Mesendoderm (in vitro differentiated cells): ENCODE measurements at regions not wholly inside any gene's neighbourhood (a gene's known extent, or its start where the extent isn't known, plus 50 kb on each side); places are given as distances from the start of the nearest gene placed in this dataset.
A peak's percentile ranks its signal among the peaks of the same experiment; 100 is the strongest.

Source experiments
- DNase-seq: peaks from one replicate; pipeline ENCODE4 v3.0.0; 2013
- H2AK5ac ChIP-seq: 2 replicates; pipeline ENCODE4 v1.6.1; 2013; ENCODE audit warnings: low read length, inconsistent platforms
- H2BK120ac ChIP-seq: 2 replicates; pipeline ENCODE4 v1.6.1; 2013; ENCODE audit warnings: low read depth, mild to moderate bottlenecking, low read length, moderate library complexity, mixed read lengths
- H2BK15ac ChIP-seq: replicated peaks from 2 replicates; pipeline ENCODE4 v1.6.1; 2013; ENCODE audit warnings: low read depth, mild to moderate bottlenecking, moderate library complexity
- H2BK5ac ChIP-seq: 2 replicates; pipeline ENCODE4 v1.6.1; 2013; ENCODE audit warnings: low read length, inconsistent platforms
- H3K18ac ChIP-seq: 2 replicates; pipeline ENCODE4 v1.6.1; 2013; ENCODE audit warnings: mild to moderate bottlenecking, low read length, mixed read lengths
- H3K23ac ChIP-seq: one replicate; pipeline ENCODE4 v1.6.1; 2013; ENCODE audit warnings: low read length
- H3K27ac ChIP-seq: 2 replicates; pipeline ENCODE4 v1.5.1; 2013; ENCODE audit warnings: low read depth, mild to moderate bottlenecking, inconsistent platforms, low read length, moderate library complexity
- H3K27me3 ChIP-seq: 2 replicates; pipeline ENCODE4 v1.6.1; 2013; ENCODE audit warnings: low read length, control low read depth, mild to moderate bottlenecking, inconsistent platforms; ENCODE audit not compliant: insufficient read depth, poor library complexity
- H3K36me3 ChIP-seq: 2 replicates; pipeline ENCODE4 v1.6.1; 2013; ENCODE audit warnings: low read length, inconsistent platforms; ENCODE audit not compliant: control insufficient read depth, insufficient read depth
- H3K4ac ChIP-seq: one replicate; pipeline ENCODE4 v1.6.1; 2013; ENCODE audit warnings: low read depth, mild to moderate bottlenecking, low read length, moderate library complexity
- H3K4me1 ChIP-seq: 2 replicates; pipeline ENCODE4 v1.6.1; 2013; ENCODE audit warnings: low read depth, low read length, inconsistent platforms; ENCODE audit not compliant: control insufficient read depth
- H3K4me2 ChIP-seq: 2 replicates; pipeline ENCODE4 v1.6.1; 2013; ENCODE audit warnings: low read length
- H3K4me3 ChIP-seq: 2 replicates; pipeline ENCODE4 v1.5.1; 2013; ENCODE audit warnings: mild to moderate bottlenecking, low read length
- H3K56ac ChIP-seq: one replicate; pipeline ENCODE4 v1.6.1; 2013; ENCODE audit warnings: low read length
- H3K79me1 ChIP-seq: 2 replicates; pipeline ENCODE4 v1.6.1; 2013; ENCODE audit warnings: low read length, inconsistent platforms
- H3K79me2 ChIP-seq: 2 replicates; pipeline ENCODE4 v1.6.1; 2013; ENCODE audit warnings: mild to moderate bottlenecking, low read length; ENCODE audit not compliant: control insufficient read depth, insufficient read depth
- H3K9ac ChIP-seq: 2 replicates; pipeline ENCODE4 v1.6.1; 2013; ENCODE audit warnings: low read length, inconsistent platforms
- H4K5ac ChIP-seq: one replicate; pipeline ENCODE4 v1.6.1; 2013; ENCODE audit warnings: low read length
- H4K8ac ChIP-seq: one replicate; pipeline ENCODE4 v1.6.1; 2013; ENCODE audit warnings: low read depth, mild to moderate bottlenecking, control low read depth, low read length, moderate library complexity
- WGBS: extraction: QIAGEN DNeasy Blood & Tissue Kit; methylation state at CpG from one replicate; pipeline ENCODE4 v1.1.7; 2013; ENCODE audit warnings: low lambda C conversion rate, missing lambda C conversion rate; ENCODE audit not compliant: insufficient coverage; ENCODE audit errors: extremely low coverage; 5-methylcytosine and 5-hydroxymethylcytosine counted together

DNA sequence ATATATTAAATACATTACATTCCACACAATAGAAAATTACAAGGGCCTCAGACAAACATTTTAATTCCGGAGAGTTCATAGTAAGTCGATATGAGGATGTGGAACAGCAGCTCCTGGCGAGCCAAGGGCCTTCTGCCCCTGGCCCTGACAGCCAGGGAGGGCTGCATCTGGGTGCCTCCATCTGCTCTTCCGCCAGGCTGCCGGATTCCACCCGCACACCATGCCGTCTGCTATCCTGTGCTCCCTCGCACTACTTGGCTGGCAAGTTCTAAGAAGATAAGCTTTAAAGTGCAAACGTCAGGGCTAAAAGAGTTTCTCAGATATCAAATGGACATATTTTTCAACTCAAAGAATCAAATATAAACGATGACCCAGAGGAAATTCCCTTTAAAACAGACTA lies 656.3 kb upstream of the NOX3 start:
- Histone ChIP-seq H2AK5ac (no peak overlapping the region), H3K27ac (no peak overlapping the region), H3K27me3 (no peaks in the 10 kb centered on the region), H4K5ac (no peak overlapping the region), H2BK15ac (no peak overlapping the region), H3K79me1 (no peaks in the 10 kb centered on the region), H3K18ac (no peak overlapping the region), H2BK5ac (no peak overlapping the region), H2BK120ac (no peak overlapping the region), H3K9ac (no peak overlapping the region), H3K4me3 (no peak overlapping the region), H3K56ac (no peak overlapping the region), H3K23ac (no peak overlapping the region), H3K4ac (no peak overlapping the region), H4K8ac (no peak overlapping the region), H3K36me3 (no peaks in the 10 kb centered on the region), H3K79me2 (no peaks in the 10 kb centered on the region), H3K4me1 (no peaks in the 10 kb centered on the region), H3K4me2 (no peak overlapping the region)
- no peak for DNase-seq
- no CpG with 5 or more reads among the region's 10 CpGs for WGBS

DNA sequence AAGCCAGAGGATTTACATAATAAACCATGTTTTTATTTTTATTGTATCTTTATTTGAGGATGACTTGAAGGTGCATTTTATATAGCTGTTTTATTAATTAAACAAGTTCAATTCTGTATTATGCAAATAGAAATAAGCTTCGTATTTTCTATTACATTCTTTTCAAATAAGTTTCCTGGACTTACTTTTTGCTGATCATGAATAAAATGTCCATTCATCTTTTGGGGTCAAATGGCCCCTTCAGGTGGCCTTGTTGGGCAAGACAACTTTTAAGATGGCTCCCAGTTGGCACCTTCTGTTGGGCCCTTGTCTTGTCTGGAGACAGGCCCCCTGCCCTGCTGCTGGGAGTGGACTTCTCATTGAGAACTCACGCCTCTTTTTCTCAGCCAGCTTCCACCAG lies 654.6 kb upstream of the NOX3 start:
- Histone ChIP-seq H3K79me2 (no peaks in the 10 kb centered on the region), H3K27ac (no peak overlapping the region)

DNA sequence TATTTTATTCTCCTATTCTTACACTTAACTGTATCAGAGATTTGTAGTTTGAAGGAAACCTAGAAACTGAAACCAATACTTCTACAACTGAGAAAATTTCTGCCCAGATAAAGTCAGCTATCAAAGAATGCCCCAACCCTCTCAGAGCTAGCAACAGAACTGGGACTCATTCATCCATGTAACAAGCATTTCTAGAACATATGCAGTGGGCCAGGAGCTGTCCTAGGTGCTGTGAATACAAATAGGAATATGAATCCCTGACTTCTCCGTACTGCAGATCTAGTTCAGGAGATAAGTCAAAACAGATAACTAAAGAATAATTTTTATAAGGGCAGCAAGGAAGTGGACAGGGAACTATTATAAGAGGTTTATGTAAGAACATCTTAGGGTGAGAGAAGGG lies 654.1 kb upstream of the NOX3 start:
- no peaks in the 10 kb centered on the region for H3K36me3 ChIP-seq
- H3K79me1 ChIP-seq: no peaks in the 10 kb centered on the region
- no peak for DNase-seq
- H3K23ac ChIP-seq: no peak overlapping the region
- H4K8ac ChIP-seq: no peak overlapping the region
- no peak overlapping the region for H3K27ac ChIP-seq
- H3K27me3 ChIP-seq: no peaks in the 10 kb centered on the region
- no peak overlapping the region for H4K5ac ChIP-seq
- no peak overlapping the region for H3K4ac ChIP-seq
- no peak overlapping the region for H3K56ac ChIP-seq
- no peak overlapping the region for H3K18ac ChIP-seq
- H2BK15ac ChIP-seq: no peak overlapping the region
- no peak overlapping the region for H3K9ac ChIP-seq
- no peaks in the 10 kb centered on the region for H3K79me2 ChIP-seq
- H3K4me1 ChIP-seq: no peaks in the 10 kb centered on the region
- H3K4me2 ChIP-seq: no peak overlapping the region
- H3K4me3 ChIP-seq: no peak overlapping the region
- H2AK5ac ChIP-seq: no peak overlapping the region
- no peak overlapping the region for H2BK5ac ChIP-seq
- no CpG with 5 or more reads among the region's 1 CpG for WGBS
- H2BK120ac ChIP-seq: no peak overlapping the region

More for the DNA sequence above, 654.6 kb upstream of the NOX3 start:
- H3K23ac ChIP-seq: no peak overlapping the region
- no peak overlapping the region for H3K4me3 ChIP-seq
- no peak overlapping the region for H3K9ac ChIP-seq
- WGBS: no CpG with 5 or more reads among the region's 2 CpGs
- no peaks in the 10 kb centered on the region for H3K4me1 ChIP-seq
- no peak overlapping the region for H3K4me2 ChIP-seq
- H3K4ac ChIP-seq: no peak overlapping the region
- H4K5ac ChIP-seq: no peak overlapping the region
- H3K56ac ChIP-seq: no peak overlapping the region
- no peak overlapping the region for H4K8ac ChIP-seq
- H3K79me1 ChIP-seq: no peaks in the 10 kb centered on the region
- H2BK15ac ChIP-seq: no peak overlapping the region
- DNase-seq: no peak
- no peak overlapping the region for H3K18ac ChIP-seq
- H3K36me3 ChIP-seq: no peaks in the 10 kb centered on the region
- H2AK5ac ChIP-seq: no peak overlapping the region
- H2BK120ac ChIP-seq: no peak overlapping the region
- no peaks in the 10 kb centered on the region for H3K27me3 ChIP-seq
- H2BK5ac ChIP-seq: no peak overlapping the region

DNA sequence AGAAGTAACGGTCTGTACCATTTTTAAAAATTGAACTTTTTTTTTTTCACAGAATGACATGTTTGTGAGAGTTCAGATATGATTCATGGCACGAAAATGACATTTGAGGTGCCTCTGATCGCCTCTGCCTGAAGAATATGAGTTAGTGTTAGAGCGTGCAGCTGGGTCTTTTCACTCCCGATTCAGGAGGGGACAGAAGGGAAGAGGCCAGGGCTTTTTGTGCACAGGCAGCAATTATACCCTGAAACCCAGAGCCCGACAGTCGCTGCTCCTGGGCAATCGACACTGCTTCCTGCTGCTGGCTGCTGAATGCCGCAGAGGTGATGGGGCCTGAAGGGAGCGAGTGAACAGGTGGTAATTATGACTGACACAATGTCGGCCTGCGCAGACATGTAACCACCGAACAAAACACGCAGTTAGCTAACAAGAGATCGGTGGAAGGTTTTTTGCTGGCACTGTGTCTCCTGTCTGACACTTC lies 652.0 kb upstream of the NOX3 start:
- H3K4me1 ChIP-seq: no peaks in the 10 kb centered on the region
- H3K36me3 ChIP-seq: no peaks in the 10 kb centered on the region
- no peak overlapping the region for H2BK120ac ChIP-seq
- no peak overlapping the region for H3K4ac ChIP-seq
- H3K27me3 ChIP-seq: no peaks in the 10 kb centered on the region
- H3K18ac ChIP-seq: no peak overlapping the region
- H2BK15ac ChIP-seq: no peak overlapping the region
- H3K79me2 ChIP-seq: no peaks in the 10 kb centered on the region
- H3K4me3 ChIP-seq: no peak overlapping the region
- H3K79me1 ChIP-seq: no peaks in the 10 kb centered on the region
- H4K8ac ChIP-seq: no peak overlapping the region
- H2AK5ac ChIP-seq: no peak overlapping the region
- no peak overlapping the region for H2BK5ac ChIP-seq
- H4K5ac ChIP-seq: no peak overlapping the region
- H3K23ac ChIP-seq: no peak overlapping the region
- no peak overlapping the region for H3K56ac ChIP-seq
- no peak overlapping the region for H3K9ac ChIP-seq
- H3K4me2 ChIP-seq: no peak overlapping the region
- no peak for DNase-seq
- no CpG with 5 or more reads among the region's 15 CpGs for WGBS
- no peak overlapping the region for H3K27ac ChIP-seq

DNA sequence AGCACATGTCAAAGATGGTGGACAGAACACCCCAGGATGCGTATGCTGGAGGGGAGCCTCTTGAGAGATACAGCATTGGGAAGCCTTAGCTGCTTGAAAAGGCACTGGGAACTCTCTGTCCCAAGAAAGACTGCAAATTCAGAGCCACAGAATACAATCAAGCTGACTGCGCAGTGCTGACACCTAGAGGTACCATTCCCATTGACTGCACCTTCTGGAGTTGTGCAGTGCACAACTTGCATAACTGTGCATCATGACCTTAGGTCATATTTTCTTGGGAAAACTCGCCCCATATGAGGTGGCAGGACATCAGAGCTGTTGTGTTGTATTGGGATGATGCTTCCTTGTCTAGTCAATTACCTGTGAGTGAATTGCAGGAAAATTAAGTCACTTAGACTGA lies 646.5 kb upstream of the NOX3 start:
- H3K9ac ChIP-seq: no peak overlapping the region
- no peak overlapping the region for H3K18ac ChIP-seq
- no peak overlapping the region for H4K8ac ChIP-seq
- no peaks in the 10 kb centered on the region for H3K79me1 ChIP-seq
- no peak overlapping the region for H3K4me2 ChIP-seq
- peak; percentile 24 for DNase-seq
- no peaks in the 10 kb centered on the region for H3K27me3 ChIP-seq
- H3K4me1 ChIP-seq: no peaks in the 10 kb centered on the region
- H3K23ac ChIP-seq: no peak overlapping the region
- H3K4ac ChIP-seq: no peak overlapping the region
- H2BK120ac ChIP-seq: no peak overlapping the region
- no peak overlapping the region for H4K5ac ChIP-seq
- no peak overlapping the region for H2BK15ac ChIP-seq
- H3K79me2 ChIP-seq: no peaks in the 10 kb centered on the region
- no peak overlapping the region for H3K4me3 ChIP-seq
- no peak overlapping the region for H2BK5ac ChIP-seq
- H2AK5ac ChIP-seq: no peak overlapping the region
- H3K56ac ChIP-seq: no peak overlapping the region
- no peaks in the 10 kb centered on the region for H3K36me3 ChIP-seq
- H3K27ac ChIP-seq: no peak overlapping the region
- no CpG with 5 or more reads among the region's 3 CpGs for WGBS

DNA sequence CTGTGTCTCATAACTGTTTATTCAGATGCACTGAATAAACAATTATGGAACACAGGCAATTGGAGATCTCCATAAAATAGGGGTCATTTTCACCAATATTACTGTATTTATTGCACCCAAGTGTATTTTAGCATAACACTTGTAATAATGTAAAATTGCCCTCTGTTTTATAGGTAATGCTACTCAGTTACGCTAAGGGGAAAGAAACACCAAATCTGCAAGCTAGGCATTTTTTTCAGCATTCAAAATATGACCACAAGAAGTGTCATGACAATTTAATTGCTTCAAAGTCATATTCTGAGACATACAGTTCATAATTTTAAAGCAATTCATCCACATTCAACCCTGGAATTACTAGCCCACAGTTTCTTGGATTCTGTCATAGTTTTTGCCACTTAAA lies 643.2 kb upstream of the NOX3 start:
- no peaks in the 10 kb centered on the region for H3K79me2 ChIP-seq
- H3K36me3 ChIP-seq: no peaks in the 10 kb centered on the region
- no peak overlapping the region for H3K9ac ChIP-seq
- no peak overlapping the region for H2BK120ac ChIP-seq
- H3K27me3 ChIP-seq: no peaks in the 10 kb centered on the region
- H3K4me1 ChIP-seq: no peaks in the 10 kb centered on the region
- no peak overlapping the region for H4K8ac ChIP-seq
- no peak overlapping the region for H3K56ac ChIP-seq
- H4K5ac ChIP-seq: no peak overlapping the region
- H3K4ac ChIP-seq: no peak overlapping the region
- H2BK15ac ChIP-seq: no peak overlapping the region
- H3K4me3 ChIP-seq: no peak overlapping the region
- H3K27ac ChIP-seq: no peak overlapping the region
- H2AK5ac ChIP-seq: no peak overlapping the region
- no peak overlapping the region for H2BK5ac ChIP-seq
- no peaks in the 10 kb centered on the region for H3K79me1 ChIP-seq
- no peak overlapping the region for H3K4me2 ChIP-seq
- no CpG with 5 or more reads among the region's 1 CpG for WGBS
- no peak for DNase-seq
- H3K23ac ChIP-seq: no peak overlapping the region
- no peak overlapping the region for H3K18ac ChIP-seq
